SKM-1 treated with dmso at 0.1 percent for 144 hours (cell line): ENCODE measurements at regions not wholly inside any gene's neighbourhood (a gene's known extent, or its start where the extent isn't known, plus 50 kb on each side); places are given as distances from the start of the nearest gene placed in this dataset.

Experiments
- DNase-seq: peaks from one replicate; lab custom pipeline; 2025; ENCODE audit not compliant: unreplicated experiment; lab: John Stamatoyannopoulos, UW

GRCh38 chr1:229950908-229951307 lies 116.1 kb upstream of the GALNT2 start:
- no peak for DNase-seq

- DNase-seq, result no peak
Observed at GRCh38 chr1:229951856-229952534, 115.0 kb upstream of the GALNT2 start.

DNA sequence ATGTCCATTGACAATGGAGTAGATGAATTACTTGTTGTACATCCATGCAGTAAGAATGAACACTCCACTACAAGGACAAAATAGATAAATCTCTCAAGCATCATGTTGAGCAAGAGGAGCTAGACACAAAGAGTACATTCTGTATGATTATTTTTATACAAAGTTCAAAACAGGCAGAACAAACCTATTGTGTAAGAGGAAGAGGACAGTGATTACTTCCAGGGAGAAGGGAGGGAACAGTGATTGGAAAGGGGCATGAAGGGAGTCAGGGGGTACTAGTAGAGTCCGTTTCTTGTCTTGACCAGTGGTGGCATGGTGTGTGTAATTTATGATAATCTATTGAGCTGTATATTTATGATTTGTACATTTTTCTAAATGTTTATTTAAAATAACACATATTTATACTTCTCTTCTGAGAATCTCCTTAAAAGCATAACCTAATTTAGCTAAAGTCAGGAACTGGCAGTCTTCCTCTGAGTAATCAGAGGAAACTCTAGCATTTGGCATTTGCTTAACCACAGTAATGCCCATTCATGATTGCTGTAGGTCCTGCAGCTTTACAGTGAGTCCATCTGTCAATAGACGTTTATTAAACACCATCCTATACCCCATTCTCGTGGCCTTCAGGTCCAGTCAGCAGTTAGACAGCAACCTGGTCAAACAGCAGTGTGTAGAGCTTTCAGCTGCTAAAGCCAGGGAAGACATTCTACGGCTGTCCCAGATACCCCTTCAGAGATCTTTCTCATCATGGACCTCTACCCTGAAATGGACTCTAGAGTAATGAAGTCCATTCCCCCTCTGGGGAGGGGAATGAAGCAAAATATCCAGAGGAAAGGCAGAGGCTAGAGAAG lies 114.1 kb upstream of the GALNT2 start:
- no peak for DNase-seq

GRCh38 chr1:229953736-229954326 lies 113.2 kb upstream of the GALNT2 start:
- no peak for DNase-seq

GRCh38 chr1:229964281-229964680 lies 102.8 kb upstream of the GALNT2 start:
- DNase-seq, result no peak

- DNase-seq, result no peak
Observed at GRCh38 chr1:229970714-229971113, 96.3 kb upstream of the GALNT2 start.

DNA sequence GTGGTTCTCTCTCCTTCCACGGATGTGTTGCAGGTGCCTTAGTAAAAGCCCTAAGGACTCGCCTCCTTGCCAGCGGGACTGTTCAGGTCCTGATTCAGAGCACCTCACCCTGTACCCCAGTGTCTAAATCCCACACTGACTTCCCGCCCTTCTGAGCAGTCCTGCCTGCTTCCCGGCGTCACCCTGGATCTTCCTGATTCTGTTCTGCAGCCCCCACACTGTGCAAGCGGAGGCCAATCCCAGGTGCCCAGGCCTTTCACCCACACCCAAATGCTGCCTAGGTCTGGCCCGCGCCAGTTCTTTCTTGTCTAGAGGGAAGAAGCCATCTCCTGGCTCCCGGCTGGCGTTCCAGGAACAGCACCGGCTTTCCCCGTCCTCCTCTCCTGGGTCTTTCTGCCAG lies 95.9 kb upstream of the GALNT2 start:
- DNase-seq, result no peak

- DNase-seq, result peak; percentile 7
Observed at GRCh38 chr1:229972600-229973296, 94.3 kb upstream of the GALNT2 start.

- no peak for DNase-seq
Observed at GRCh38 chr1:229973297-229973612, 93.8 kb upstream of the GALNT2 start.

- DNase-seq, result no peak
Observed at GRCh38 chr1:229975047-229975446, 92.0 kb upstream of the GALNT2 start.

DNA sequence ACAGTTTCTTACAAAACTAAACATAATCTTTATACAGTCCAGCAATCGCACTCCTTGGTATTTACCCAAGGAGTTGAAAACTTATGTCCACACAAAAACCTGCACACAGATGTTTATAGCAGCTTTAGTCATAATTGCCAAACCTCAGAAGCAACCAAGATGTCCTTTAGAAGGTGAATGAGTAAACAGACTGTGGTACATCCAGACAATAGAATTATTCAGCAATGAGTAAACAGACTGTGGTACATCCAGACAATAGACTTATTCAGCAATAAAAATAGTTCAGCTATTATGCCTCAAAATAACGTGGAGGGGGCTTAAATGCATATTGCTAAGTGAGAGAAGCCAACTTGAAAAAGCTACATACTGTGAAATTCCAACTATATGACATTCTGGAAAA lies 87.0 kb upstream of the GALNT2 start:
- DNase-seq, result no peak

DNA sequence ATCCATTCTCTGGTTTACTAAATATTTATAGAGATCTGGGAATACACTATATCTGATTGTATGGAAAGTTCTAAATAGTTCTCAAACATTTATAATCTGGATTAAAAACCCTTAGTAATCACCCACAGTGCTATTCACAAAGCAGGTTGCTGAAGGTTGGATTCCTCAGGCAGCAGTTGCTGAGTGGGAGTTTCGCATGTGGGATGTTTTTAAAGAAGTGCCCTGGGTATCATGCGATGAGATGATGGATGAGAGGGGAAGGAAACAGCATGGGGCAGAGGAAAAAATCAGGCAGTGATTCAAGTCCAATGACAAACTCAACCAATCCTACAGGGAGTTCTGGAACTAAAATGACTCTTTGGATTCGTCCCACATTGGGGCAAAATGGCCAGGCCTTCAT lies 85.3 kb upstream of the GALNT2 start:
- no peak for DNase-seq

DNA sequence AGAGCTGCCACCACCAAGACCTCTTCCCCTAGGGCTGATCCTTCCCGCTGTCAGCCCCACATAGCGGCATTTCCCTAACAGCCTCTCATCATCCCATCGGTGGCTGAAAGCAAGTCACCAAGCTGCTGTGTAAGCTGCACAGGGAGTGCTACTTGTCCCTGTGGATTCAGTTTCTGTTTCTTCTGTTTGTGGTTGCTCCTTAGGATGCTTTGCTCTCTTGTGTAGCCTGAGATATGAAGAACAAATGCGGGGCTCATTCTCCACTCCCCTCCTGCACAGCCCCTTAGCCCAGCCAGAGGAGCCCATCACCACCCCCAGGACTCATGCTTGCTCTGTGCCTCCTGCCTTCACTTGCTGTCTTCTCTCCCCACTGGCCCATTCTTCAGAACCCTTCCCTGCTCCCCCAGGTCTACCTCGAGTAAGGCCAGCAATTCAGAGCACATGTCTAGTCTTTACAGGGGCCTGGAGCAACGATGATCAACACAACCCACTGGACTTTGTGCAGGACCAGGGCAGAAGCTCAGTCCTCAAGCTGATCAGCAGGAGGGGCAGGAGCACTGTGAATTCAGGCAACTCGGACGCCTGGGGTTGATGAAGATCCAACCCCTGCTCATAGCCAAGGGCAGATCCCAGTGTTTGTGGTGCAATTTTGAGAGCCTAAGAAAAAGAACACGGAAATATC lies 82.6 kb upstream of the GALNT2 start:
- no peak for DNase-seq

DNA sequence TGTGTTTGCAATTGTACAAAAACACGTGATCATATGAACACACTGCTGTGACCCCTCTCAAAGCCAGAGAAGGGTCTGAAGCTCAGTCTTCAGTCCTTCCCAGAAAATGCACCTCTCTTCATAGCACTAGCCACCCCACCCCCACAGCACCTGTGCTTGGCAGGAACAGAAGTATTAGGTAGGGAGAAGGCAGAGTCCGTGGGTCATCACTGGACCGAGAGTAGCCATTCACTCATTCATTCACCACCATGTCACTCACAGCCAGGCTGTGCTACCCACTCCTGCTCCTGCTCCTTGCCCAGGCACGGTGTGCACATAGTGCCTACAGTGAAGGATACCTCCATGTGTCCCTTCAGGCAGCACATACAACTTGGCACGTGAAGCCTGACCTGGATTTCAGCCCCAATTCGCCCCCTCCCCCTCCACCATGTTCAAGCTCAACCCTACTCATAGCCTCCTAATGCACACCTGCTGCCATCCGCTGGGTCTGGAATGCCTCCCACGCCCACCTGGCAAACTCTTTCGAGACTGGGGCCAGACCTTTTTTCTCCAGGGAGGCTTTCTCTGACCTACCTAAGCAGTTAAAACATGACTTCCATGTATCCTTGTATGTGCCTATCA lies 81.9 kb upstream of the GALNT2 start:
- no peak for DNase-seq

- no peak for DNase-seq
Observed at GRCh38 chr1:229985613-229986010, 81.4 kb upstream of the GALNT2 start.

DNA sequence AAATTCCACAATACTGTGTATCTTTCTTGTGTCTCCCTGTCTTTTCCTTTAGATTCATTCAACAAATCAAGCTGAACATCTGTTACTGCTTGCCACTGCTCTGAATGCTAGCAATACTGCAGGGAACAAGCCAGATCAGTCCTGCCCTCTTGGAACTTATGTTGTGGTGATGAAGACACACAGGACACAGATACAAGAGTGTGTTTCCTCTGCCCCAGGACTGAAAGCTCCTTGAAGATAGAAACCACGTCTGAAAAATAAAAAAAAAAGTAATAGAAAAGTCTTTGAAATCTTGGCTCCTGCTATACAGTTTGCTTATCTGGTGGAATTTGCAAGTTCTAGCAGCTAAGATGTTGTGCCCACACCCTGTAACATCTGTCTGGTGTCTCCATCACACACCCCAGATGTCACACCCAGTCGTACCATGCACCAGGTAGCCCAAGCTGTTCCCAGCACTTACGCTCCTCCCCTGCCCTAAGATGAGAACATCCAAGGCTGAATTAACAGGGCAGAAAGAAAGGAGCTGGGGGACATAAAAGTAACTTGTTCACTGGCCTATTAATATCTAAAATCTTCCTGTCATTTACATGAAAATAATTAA lies 80.2 kb upstream of the GALNT2 start:
- no peak for DNase-seq

DNA sequence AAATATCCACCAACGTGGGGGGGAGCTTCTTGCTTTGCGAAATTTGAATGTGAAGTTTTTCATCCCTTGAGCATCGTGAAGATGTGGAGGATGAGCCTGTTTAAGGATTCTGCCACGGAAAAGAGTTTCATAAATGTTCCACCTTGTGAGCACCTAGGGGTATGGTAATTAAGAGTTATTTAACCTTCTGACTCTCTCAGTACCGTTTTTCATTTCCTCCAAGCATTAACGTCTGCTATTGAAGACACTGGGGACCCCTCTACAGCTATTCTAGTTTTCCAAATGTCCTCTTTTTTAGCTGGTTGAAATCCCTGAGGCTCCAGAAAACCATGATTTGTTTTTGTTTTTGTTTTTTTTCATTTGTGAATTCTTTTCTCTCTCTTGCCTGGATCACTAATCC lies 79.1 kb upstream of the GALNT2 start:
- DNase-seq, result no peak

DNA sequence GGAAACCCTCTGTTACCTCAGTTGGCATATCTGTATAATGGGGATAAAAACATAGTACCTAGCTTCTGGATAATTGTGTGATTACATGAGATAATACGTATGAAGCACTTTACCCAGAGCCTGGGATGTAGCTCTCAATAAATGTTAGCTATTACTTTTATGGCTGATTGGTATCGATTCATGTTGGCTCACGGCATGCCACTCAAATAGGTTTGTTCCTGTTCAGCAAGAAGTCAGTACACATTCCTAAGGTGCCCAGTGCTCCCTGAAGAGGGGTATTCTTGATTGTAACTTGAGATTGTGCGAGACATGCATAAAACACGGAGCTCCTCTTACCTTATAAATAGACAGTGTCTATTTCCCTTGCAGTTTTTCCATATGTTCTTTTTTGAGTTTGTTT lies 78.5 kb upstream of the GALNT2 start:
- no peak for DNase-seq

- no peak for DNase-seq
Observed at GRCh38 chr1:229989591-229990248, 77.3 kb upstream of the GALNT2 start.

GRCh38 chr1:229990326-229990725 lies 76.7 kb upstream of the GALNT2 start:
- no peak for DNase-seq
